Liver (tissue), 8 donors: ENCODE measurements at regions not wholly inside any gene's neighbourhood (a gene's known extent, or its start where the extent isn't known, plus 50 kb on each side); places are given as distances from the start of the nearest gene placed in this dataset.

ENCODE experiments used
- DNase-seq: peaks from one replicate; pipeline ENCODE4 v3.0.0-alpha.2; 2017; ENCODE audit warnings: low spot score
- H3K27ac ChIP-seq, 2 donors: one replicate each; pipeline ENCODE4 v1.7.0; 2013; ENCODE audit warnings: inconsistent platforms in 2 of 2, low read length in 2 of 2, control low read depth in 1 of 2, low read depth in 1 of 2, mild to moderate bottlenecking in 1 of 2
- H3K27me3 ChIP-seq, 4 donors: one replicate each; pipeline versions ENCODE4 v1.6.1 to v1.7.0; 2013; ENCODE audit warnings: low read length in 3 of 4, inconsistent platforms in 1 of 4, mild to moderate bottlenecking in 1 of 4, moderate library complexity in 1 of 4; ENCODE audit not compliant: control insufficient read depth in 4 of 4, insufficient read depth in 4 of 4
- H3K36me3 ChIP-seq, 4 donors: one replicate each; pipeline versions ENCODE4 v1.6.1 to v1.7.0; 2013; ENCODE audit warnings: low read length in 3 of 4, mild to moderate bottlenecking in 3 of 4, low read depth in 1 of 4, moderate library complexity in 1 of 4; ENCODE audit not compliant: control insufficient read depth in 4 of 4, insufficient read depth in 3 of 4
- H3K4me1 ChIP-seq, 4 donors: one replicate each; pipeline versions ENCODE4 v1.6.1 to v1.7.0; 2013; ENCODE audit warnings: low read length in 3 of 4, mild to moderate bottlenecking in 3 of 4, moderate library complexity in 1 of 4; ENCODE audit not compliant: control insufficient read depth in 4 of 4, insufficient read depth in 4 of 4
- H3K4me3 ChIP-seq, 3 donors: one replicate each; pipeline versions ENCODE4 v1.6.1 to v1.7.0; 2013; ENCODE audit warnings: low read length in 3 of 3, control low read depth in 1 of 3, low read depth in 1 of 3, mild to moderate bottlenecking in 1 of 3
- H3K9ac ChIP-seq, 2 donors: one replicate each; pipeline ENCODE4 v1.7.0; 2013; ENCODE audit warnings: low read length in 2 of 2, mild to moderate bottlenecking in 2 of 2, moderate library complexity in 2 of 2, control low read depth in 1 of 2, low read depth in 1 of 2
- H3K9me3 ChIP-seq, 4 donors: one replicate each; pipeline versions ENCODE4 v1.6.1 to v1.7.0; 2013; ENCODE audit warnings: low read length in 3 of 4; ENCODE audit not compliant: control insufficient read depth in 4 of 4
- EGR1 ChIP-seq, 2 donors: IDR thresholded peaks; 2 replicates each; pipeline ENCODE4 v1.6.1; 2016 to 2018; ENCODE audit warnings: antibody characterized with exemption in 2 of 2, low read depth in 2 of 2
- FOXA1 ChIP-seq: IDR thresholded peaks from 2 replicates; pipeline ENCODE4 v1.6.1; 2016; ENCODE audit warnings: antibody characterized with exemption
- FOXA2 ChIP-seq: IDR thresholded peaks from 2 replicates; pipeline ENCODE4 v1.6.1; 2016; ENCODE audit warnings: antibody characterized with exemption
- GABPA ChIP-seq, 2 donors: IDR thresholded peaks in 1 of 2; conservative IDR thresholded peaks in 1 of 2; 2 replicates each; pipeline ENCODE4 v1.6.1; 2016; ENCODE audit warnings: antibody characterized with exemption in 2 of 2, mild to moderate bottlenecking in 1 of 2, moderate library complexity in 1 of 2
- HNF4A ChIP-seq, 2 donors: conservative IDR thresholded peaks; 2 replicates each; pipeline ENCODE4 v1.6.1; 2016; ENCODE audit warnings: antibody characterized with exemption in 2 of 2, mild to moderate bottlenecking in 2 of 2
- HNF4G ChIP-seq: IDR thresholded peaks from 2 replicates; pipeline ENCODE4 v1.6.1; 2016; ENCODE audit warnings: antibody characterized with exemption
- JUND ChIP-seq, 2 donors: IDR thresholded peaks; 2 replicates each; pipeline ENCODE4 v1.6.1; 2016; ENCODE audit warnings: antibody characterized with exemption in 2 of 2
- NR2F2 ChIP-seq: IDR thresholded peaks from 2 replicates; pipeline ENCODE4 v1.6.1; 2016; ENCODE audit warnings: antibody characterized with exemption
- RAD21 ChIP-seq, 2 donors: IDR thresholded peaks; 2 replicates each; pipeline ENCODE4 v1.6.1; 2016; ENCODE audit warnings: antibody characterized with exemption in 2 of 2, mild to moderate bottlenecking in 2 of 2
- RXRA ChIP-seq, 2 donors: IDR thresholded peaks; 2 replicates each; pipeline ENCODE4 v1.6.1; 2017 to 2018; ENCODE audit warnings: antibody characterized with exemption in 2 of 2, mild to moderate bottlenecking in 1 of 2
- SP1 ChIP-seq: IDR thresholded peaks from 2 replicates; pipeline ENCODE4 v1.6.1; 2018; ENCODE audit warnings: antibody characterized with exemption, mild to moderate bottlenecking
- TAF1 ChIP-seq: conservative IDR thresholded peaks from 2 replicates; pipeline ENCODE4 v1.6.1; 2016; ENCODE audit warnings: antibody characterized with exemption, mild to moderate bottlenecking
- YY1 ChIP-seq: IDR thresholded peaks from 2 replicates; pipeline ENCODE4 v1.6.1; 2016; ENCODE audit warnings: antibody characterized with exemption, mild to moderate bottlenecking
- WGBS: extraction: QIAGEN DNeasy Blood & Tissue Kit; methylation state at CpG from one replicate; pipeline ENCODE4 v1.1.7; 2013; 5-methylcytosine and 5-hydroxymethylcytosine counted together
- TF ChIP-seq, protein P1 (sequence below): fragments of 150-350 bp; IDR thresholded peaks from 2 replicates; pipeline ENCODE4 v1.5.1; 2017; ENCODE audit warnings: improper control_type of control experiment, low read depth, low read length; ENCODE audit not compliant: missing input control
- TF ChIP-seq, protein P2 (sequence below): IDR thresholded peaks from 2 replicates; pipeline ENCODE4 v1.6.1; 2016; ENCODE audit warnings: antibody characterized with exemption
- TF ChIP-seq, protein P3 (sequence below): IDR thresholded peaks from 2 replicates; pipeline ENCODE4 v1.6.1; 2016; ENCODE audit warnings: antibody characterized with exemption
- TF ChIP-seq, protein P4 (sequence below): IDR thresholded peaks from 2 replicates; pipeline ENCODE4 v1.6.1; 2016; ENCODE audit warnings: antibody characterized with exemption
- donor health status: healthy.
- donor health status: healthy.
- donor health status: healthy.
- donor health status: healthy.
- donor health status: healthy.

DNA sequence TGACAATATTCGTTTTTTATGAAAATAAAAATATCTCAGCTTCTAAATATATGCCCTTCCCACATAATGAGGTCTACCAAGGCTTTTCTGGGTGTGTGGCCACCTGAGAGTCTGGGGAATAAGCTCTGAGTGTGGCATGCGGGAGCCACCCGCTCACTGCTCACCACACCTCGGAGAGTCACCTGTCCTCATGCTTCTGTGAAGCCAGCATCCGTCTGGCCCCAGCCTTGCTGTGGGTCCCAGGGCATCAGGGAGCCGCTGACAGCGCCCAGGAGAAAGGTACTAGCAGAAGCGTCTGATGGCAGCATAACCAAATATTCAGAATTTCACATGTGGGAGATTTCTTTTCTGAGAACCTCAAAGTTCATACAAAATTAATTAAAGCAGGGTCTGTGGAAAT is 133.2 kb upstream of the IRX4 start:
- Histone ChIP-seq H3K4me1 (no peaks in the 10 kb centered on the region), H3K36me3 (no peaks in the 10 kb centered on the region), H3K9me3 (no peaks in the 10 kb centered on the region), H3K27me3 (no peaks in the 10 kb centered on the region), H3K27ac (no peak overlapping the region), H3K4me3 (no peak overlapping the region), H3K9ac (no peak overlapping the region)
- TF ChIP-seq FOXA1, result no peak
- TF ChIP-seq FOXA2, result no peak
- no peak for TF ChIP-seq HNF4G
- TF ChIP-seq TAF1, result no peak
- TF ChIP-seq NR2F2, result no peak
- TF ChIP-seq SP1, result no peak
- TF ChIP-seq, protein P1, sequence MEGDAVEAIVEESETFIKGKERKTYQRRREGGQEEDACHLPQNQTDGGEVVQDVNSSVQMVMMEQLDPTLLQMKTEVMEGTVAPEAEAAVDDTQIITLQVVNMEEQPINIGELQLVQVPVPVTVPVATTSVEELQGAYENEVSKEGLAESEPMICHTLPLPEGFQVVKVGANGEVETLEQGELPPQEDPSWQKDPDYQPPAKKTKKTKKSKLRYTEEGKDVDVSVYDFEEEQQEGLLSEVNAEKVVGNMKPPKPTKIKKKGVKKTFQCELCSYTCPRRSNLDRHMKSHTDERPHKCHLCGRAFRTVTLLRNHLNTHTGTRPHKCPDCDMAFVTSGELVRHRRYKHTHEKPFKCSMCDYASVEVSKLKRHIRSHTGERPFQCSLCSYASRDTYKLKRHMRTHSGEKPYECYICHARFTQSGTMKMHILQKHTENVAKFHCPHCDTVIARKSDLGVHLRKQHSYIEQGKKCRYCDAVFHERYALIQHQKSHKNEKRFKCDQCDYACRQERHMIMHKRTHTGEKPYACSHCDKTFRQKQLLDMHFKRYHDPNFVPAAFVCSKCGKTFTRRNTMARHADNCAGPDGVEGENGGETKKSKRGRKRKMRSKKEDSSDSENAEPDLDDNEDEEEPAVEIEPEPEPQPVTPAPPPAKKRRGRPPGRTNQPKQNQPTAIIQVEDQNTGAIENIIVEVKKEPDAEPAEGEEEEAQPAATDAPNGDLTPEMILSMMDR, result no peak
- TF ChIP-seq, protein P2, sequence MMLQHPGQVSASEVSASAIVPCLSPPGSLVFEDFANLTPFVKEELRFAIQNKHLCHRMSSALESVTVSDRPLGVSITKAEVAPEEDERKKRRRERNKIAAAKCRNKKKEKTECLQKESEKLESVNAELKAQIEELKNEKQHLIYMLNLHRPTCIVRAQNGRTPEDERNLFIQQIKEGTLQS, result no peak
- TF ChIP-seq, protein P3, sequence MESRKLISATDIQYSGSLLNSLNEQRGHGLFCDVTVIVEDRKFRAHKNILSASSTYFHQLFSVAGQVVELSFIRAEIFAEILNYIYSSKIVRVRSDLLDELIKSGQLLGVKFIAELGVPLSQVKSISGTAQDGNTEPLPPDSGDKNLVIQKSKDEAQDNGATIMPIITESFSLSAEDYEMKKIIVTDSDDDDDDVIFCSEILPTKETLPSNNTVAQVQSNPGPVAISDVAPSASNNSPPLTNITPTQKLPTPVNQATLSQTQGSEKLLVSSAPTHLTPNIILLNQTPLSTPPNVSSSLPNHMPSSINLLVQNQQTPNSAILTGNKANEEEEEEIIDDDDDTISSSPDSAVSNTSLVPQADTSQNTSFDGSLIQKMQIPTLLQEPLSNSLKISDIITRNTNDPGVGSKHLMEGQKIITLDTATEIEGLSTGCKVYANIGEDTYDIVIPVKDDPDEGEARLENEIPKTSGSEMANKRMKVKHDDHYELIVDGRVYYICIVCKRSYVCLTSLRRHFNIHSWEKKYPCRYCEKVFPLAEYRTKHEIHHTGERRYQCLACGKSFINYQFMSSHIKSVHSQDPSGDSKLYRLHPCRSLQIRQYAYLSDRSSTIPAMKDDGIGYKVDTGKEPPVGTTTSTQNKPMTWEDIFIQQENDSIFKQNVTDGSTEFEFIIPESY, result no peak
- TF ChIP-seq GABPA (IDR thresholded peaks at IDR 0.05 in 1 of 2, conservative IDR thresholded peaks at IDR 0.05 in 1 of 2), result no peak
- DNase-seq, result no peak
- WGBS, result 63% methylated on average over 8 of the region's 8 CpGs

DNA sequence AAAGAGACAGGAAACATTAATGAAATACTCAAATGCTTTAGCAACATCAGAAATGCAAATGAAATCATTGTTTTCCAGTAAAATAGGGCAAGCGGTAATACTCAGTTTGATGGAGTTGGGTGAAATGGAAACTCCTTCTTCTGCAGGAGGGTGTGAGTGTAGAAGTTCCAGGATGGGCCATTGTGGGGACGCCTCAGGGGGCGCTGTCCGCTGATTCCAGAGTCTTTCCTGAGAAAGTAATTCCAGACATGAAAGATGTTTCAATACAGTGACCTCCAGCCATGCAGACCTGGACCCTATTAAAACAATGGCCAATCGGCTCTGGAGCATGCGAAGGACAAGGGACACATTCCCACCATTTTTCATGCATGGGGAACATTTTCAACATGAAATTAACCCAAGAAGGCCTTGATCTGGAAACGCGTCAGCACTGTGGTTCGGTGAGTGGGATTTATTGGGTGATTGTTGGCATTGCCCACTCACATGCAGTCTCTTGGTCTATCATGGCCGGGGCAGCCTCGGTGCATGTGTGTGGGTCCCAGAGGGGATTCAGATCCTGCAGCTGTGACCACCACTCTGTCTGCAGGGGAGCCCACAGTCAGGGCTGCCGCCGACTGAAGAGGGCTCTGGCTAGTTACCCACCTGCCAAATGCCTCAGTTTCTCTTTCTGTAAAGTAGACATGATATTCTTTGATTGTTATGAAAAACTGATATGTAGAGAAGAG is 132.6 kb upstream of the IRX4 start:
- H3K4me1 ChIP-seq, result no peaks in the 10 kb centered on the region
- no peak overlapping the region for H3K4me3 ChIP-seq
- no peak for TF ChIP-seq RXRA (IDR thresholded peaks at IDR 0.05)
- no peak for TF ChIP-seq YY1
- no peak for TF ChIP-seq EGR1 (IDR thresholded peaks at IDR 0.05; ENCODE audit: low read depth in 2 of 2)
- no peak for TF ChIP-seq HNF4G
- no peak for TF ChIP-seq FOXA2
- no peaks in the 10 kb centered on the region for H3K36me3 ChIP-seq
- 81% methylated on average over 13 of the region's 13 CpGs for WGBS
- no peaks in the 10 kb centered on the region for H3K27me3 ChIP-seq
- H3K27ac ChIP-seq, result no peak overlapping the region
- H3K9ac ChIP-seq, result no peak overlapping the region
- H3K9me3 ChIP-seq, result no peaks in the 10 kb centered on the region
- no peak for DNase-seq

DNA sequence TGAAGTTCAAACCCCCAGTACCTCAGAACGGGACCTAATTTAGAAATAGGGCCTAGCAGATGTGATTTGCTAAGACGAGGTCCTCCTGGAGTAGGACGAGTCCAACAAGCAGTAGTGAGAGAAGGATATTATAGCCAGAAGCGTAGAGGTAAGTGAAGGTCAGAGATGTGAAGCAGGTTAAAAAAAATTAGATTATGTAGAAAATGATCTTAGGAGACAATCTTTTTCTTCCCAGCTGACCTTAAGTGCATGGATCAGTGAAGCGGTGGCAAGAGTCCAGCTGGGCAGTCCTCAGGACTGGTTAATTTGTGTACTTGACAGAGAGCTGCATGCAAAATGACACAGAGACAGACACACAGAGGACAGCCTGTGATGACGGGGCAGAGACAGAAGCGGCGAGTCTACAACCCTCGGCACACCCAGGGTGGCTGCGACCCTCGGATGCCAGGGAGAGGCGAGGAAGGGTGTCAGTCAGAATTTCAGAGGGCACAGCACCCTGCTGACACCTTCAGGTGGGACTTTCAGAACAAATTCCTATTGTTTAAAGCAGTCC is 131.4 kb upstream of the IRX4 start:
- Histone ChIP-seq H3K27me3 (no peaks in the 10 kb centered on the region), H3K36me3 (no peaks in the 10 kb centered on the region), H3K27ac (no peak overlapping the region), H3K4me3 (no peak overlapping the region), H3K9ac (no peak overlapping the region), H3K4me1 (no peaks in the 10 kb centered on the region), H3K9me3 (no peaks in the 10 kb centered on the region)
- TF ChIP-seq FOXA2 (no peak), RAD21 (IDR thresholded peaks at IDR 0.05) (no peak), RXRA (IDR thresholded peaks at IDR 0.05) (no peak), NR2F2 (no peak), GABPA (IDR thresholded peaks at IDR 0.05 in 1 of 2, conservative IDR thresholded peaks at IDR 0.05 in 1 of 2) (no peak), JUND (IDR thresholded peaks at IDR 0.05) (no peak), HNF4A (conservative IDR thresholded peaks at IDR 0.05) (no peak)
- TF ChIP-seq, protein P2, result no peak
- TF ChIP-seq, protein P4, sequence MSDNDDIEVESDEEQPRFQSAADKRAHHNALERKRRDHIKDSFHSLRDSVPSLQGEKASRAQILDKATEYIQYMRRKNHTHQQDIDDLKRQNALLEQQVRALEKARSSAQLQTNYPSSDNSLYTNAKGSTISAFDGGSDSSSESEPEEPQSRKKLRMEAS, result no peak
- DNase-seq, result no peak
- WGBS, result 85% methylated on average over 12 of the region's 12 CpGs
